Lung (tissue), 11 donors: ENCODE measurements at regions not wholly inside any gene's neighbourhood (a gene's known extent, or its start where the extent isn't known, plus 50 kb on each side); places are given as distances from the start of the nearest gene placed in this dataset.

Experiments
- ATAC-seq: fragments of 200-7000 bp; cut with Tn5 transposase; one replicate; pipeline ENCODE4 v1.9.1; 2020; ENCODE audit warnings: moderate number of reproducible peaks; ENCODE audit not compliant: insufficient read depth, low FRiP score
- DNase-seq, 3 donors: peaks; one replicate each; pipeline ENCODE4 v3.0.0-alpha.2; 2013 to 2017
- H3K27ac ChIP-seq, 2 donors: one replicate each; pipeline ENCODE4 v1.5.1; 2013; ENCODE audit warnings: mild to moderate bottlenecking in 2 of 2, moderate library complexity in 2 of 2, control low read depth in 1 of 2, inconsistent platforms in 1 of 2, low read depth in 1 of 2, low read length in 1 of 2
- H3K27me3 ChIP-seq, 3 donors: one replicate each; pipeline ENCODE4 v1.5.1; 2013; ENCODE audit warnings: low read length in 2 of 3; ENCODE audit not compliant: control insufficient read depth in 3 of 3, insufficient read depth in 3 of 3
- H3K36me3 ChIP-seq, 4 donors: one replicate each; pipeline ENCODE4 v1.5.1; 2013; ENCODE audit warnings: low read length in 4 of 4, mild to moderate bottlenecking in 1 of 4, moderate library complexity in 1 of 4; ENCODE audit not compliant: control insufficient read depth in 4 of 4, insufficient read depth in 4 of 4
- H3K4me1 ChIP-seq, 5 donors: one replicate each; pipeline ENCODE4 v1.5.1; 2013; ENCODE audit warnings: low read length in 5 of 5, mild to moderate bottlenecking in 2 of 5, moderate library complexity in 1 of 5; ENCODE audit not compliant: control insufficient read depth in 5 of 5, insufficient read depth in 5 of 5
- H3K4me3 ChIP-seq: one replicate; pipeline ENCODE4 v1.5.1; 2013; ENCODE audit warnings: mild to moderate bottlenecking, control low read depth, moderate library complexity
- H3K9ac ChIP-seq, 2 donors: one replicate each; pipeline ENCODE4 v1.5.1; 2013; ENCODE audit warnings: low read length in 2 of 2, control low read depth in 1 of 2; ENCODE audit not compliant: insufficient read depth in 1 of 2
- H3K9me3 ChIP-seq, 4 donors: one replicate each; pipeline ENCODE4 v1.5.1; 2013; ENCODE audit warnings: low read length in 3 of 4, mild to moderate bottlenecking in 1 of 4, moderate library complexity in 1 of 4; ENCODE audit not compliant: control insufficient read depth in 4 of 4, insufficient read depth in 3 of 4
- CTCF ChIP-seq: IDR thresholded peaks from 2 replicates; pipeline ENCODE4 v1.5.1; 2012; ENCODE audit warnings: mild to moderate bottlenecking; ENCODE audit errors: control extremely low read depth, extremely low read depth
- WGBS, 2 donors: extraction: QIAGEN DNeasy Blood & Tissue Kit; methylation state at CpG; one replicate each; pipeline ENCODE4 v1.1.7; 2013; 5-methylcytosine and 5-hydroxymethylcytosine counted together
- donor health status: control.
- donor health status: control.
- donor health status: Bipolar disorder and iron deficiency.
- donor health status: healthy.
- donor health status: DM: yes; HTN: yes; CAD: no.

DNA sequence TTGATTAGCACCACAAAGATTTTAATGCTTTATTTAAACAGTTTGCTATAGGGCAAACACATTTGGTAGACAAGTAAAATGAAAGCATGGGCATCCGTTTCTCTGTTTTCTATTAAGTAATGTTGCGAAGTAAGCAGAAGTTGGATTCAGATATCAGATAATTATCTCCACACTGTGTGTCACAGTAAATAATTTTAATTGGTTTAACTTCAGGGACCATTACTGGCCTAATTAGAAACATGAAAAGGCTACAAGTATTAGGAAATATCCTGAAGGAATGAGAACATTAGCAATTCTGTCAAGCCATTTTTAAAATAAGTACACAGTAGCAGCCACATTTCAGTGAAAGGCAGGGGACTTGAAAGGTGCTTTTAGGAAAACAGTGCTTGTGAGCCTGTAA, 975.4 kb downstream of the NR2F1-AS1 start:
- H3K4me1 ChIP-seq: peaks cover 0 to 6% (median 0%) of the 10 kb centered on the region in 5 donors
- H3K27ac ChIP-seq: no peak overlapping the region
- 91 to 92% methylated on average over 2 of the region's 2 CpGs for WGBS, 2 donors
- no peak for ATAC-seq
- no peak for TF ChIP-seq CTCF
- H3K9ac ChIP-seq: peak overlapping the region in 1 of 2 donors; percentile 57
- DNase-seq: peak in 2 of 3 donors; percentile 22 to 29
- H3K27me3 ChIP-seq: no peaks in the 10 kb centered on the region
- no peaks in the 10 kb centered on the region for H3K36me3 ChIP-seq
- no peak overlapping the region for H3K4me3 ChIP-seq
- H3K9me3 ChIP-seq: peaks cover 0 to 1% (median 0%) of the 10 kb centered on the region in 4 donors

DNA sequence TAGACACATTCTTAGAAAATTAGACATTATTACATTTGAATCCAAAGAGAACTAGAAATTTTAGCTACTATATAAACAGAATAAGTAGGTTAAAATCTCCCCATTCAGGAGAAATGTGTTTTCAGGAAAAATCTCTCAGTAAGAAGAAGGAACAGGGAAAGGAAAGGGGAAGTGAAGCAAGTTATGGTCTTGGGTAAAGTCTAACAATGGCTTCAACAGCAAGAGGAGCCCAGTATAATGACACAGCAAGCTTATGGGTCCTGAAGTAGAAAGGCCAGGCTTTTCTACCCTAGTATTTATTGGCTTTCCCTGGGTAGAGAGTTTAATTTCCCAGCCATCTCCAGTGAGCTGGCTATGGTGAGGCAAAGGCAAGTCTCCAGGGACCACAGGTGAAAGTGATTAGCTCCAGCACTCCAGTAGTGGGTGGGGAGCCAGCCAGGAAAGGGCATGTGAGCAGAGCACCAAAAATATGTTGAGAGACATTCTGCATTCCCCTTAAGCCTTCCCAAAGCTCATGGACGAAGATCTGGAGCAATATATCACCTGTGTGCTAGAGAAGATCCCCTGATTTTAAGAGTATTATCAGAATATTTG, 981.7 kb downstream of the NR2F1-AS1 start:
- no peak overlapping the region for H3K9ac ChIP-seq
- DNase-seq (no peak), ATAC-seq (no peak)
- H3K36me3 ChIP-seq: no peaks in the 10 kb centered on the region
- no peak for TF ChIP-seq CTCF
- WGBS, 2 donors: 57 to 60% methylated on average over 1 of the region's 1 CpG
- H3K27ac ChIP-seq: no peak overlapping the region
- no peak overlapping the region for H3K4me3 ChIP-seq
- H3K27me3 ChIP-seq: no peaks in the 10 kb centered on the region
- peaks cover 0 to 2% (median 0%) of the 10 kb centered on the region in 4 donors for H3K9me3 ChIP-seq
- no peaks in the 10 kb centered on the region for H3K4me1 ChIP-seq

- H3K36me3 ChIP-seq: no peaks in the 10 kb centered on the region
- ATAC-seq (no peak), DNase-seq (no peak)
- no peak for TF ChIP-seq CTCF
- no peak overlapping the region for H3K27ac ChIP-seq
- H3K9ac ChIP-seq: no peak overlapping the region
- H3K9me3 ChIP-seq: no peaks in the 10 kb centered on the region
- no peak overlapping the region for H3K4me3 ChIP-seq
- no peaks in the 10 kb centered on the region for H3K4me1 ChIP-seq
- H3K27me3 ChIP-seq: no peaks in the 10 kb centered on the region
Measured at GRCh38 chr5:92594031-92594430, 987.0 kb downstream of the NR2F1-AS1 start.

GRCh38 chr5:92588876-92589275, 992.1 kb downstream of the NR2F1-AS1 start:
- DNase-seq (no peak), ATAC-seq (no peak)
- Histone ChIP-seq H3K9me3 (no peaks in the 10 kb centered on the region), H3K27me3 (no peaks in the 10 kb centered on the region), H3K4me1 (no peaks in the 10 kb centered on the region), H3K36me3 (no peaks in the 10 kb centered on the region), H3K9ac (no peak overlapping the region), H3K4me3 (no peak overlapping the region), H3K27ac (no peak overlapping the region)
- TF ChIP-seq CTCF: no peak
- 60 to 70% methylated on average over 1 of the region's 1 CpG for WGBS, 2 donors
